D721Med (cell line): ENCODE measurements at regions not wholly inside any gene's neighbourhood (a gene's known extent, or its start where the extent isn't known, plus 50 kb on each side); places are given as distances from the start of the nearest gene placed in this dataset.

Experiments used
- DNase-seq: peaks from one replicate; pipeline ENCODE4 v3.0.0; 2011; ENCODE audit warnings: low spot score; ENCODE audit not compliant: insufficient read length
- FAIRE-seq: peaks from 2 replicates; lab custom pipeline; 2011; peaks lifted over from hg19 to GRCh38; lab: Jason Lieb, UNC
- CTCF ChIP-seq: IDR thresholded peaks from 2 replicates; pipeline ENCODE4 v1.5.1; 2012; ENCODE audit warnings: mild to moderate bottlenecking, control low read depth; ENCODE audit not compliant: insufficient read depth; ENCODE audit errors: missing control alignments

GRCh38 chr5:143966280-143966679, 154.3 kb downstream of the HMHB1 start:
- FAIRE-seq (no peak), DNase-seq (no peak)
- no peak for TF ChIP-seq CTCF

- TF ChIP-seq CTCF = peak; percentile 58
- no peak for FAIRE-seq
- no peak for DNase-seq
Observed at GRCh38 chr5:143968071-143968878, 156.3 kb downstream of the HMHB1 start.

- FAIRE-seq (no peak), DNase-seq (no peak)
- TF ChIP-seq CTCF = no peak
Observed at GRCh38 chr5:143970159-143970558, 158.2 kb downstream of the HMHB1 start.

GRCh38 chr5:143972068-143972467, 160.1 kb downstream of the HMHB1 start:
- no peak for TF ChIP-seq CTCF
- no peak for DNase-seq
- FAIRE-seq = no peak

- FAIRE-seq (no peak), DNase-seq (no peak)
Observed at GRCh38 chr5:143976055-143976454, 164.1 kb downstream of the HMHB1 start.

GRCh38 chr5:143977891-143978461, 166.0 kb downstream of the HMHB1 start:
- DNase-seq (no peak), FAIRE-seq (no peak)
- no peak for TF ChIP-seq CTCF

More at GRCh38 chr5:143976055-143976454, 164.1 kb downstream of the HMHB1 start:
- TF ChIP-seq CTCF = no peak
